Epithelial cell of esophagus (primary cell): ENCODE measurements at regions not wholly inside any gene's neighbourhood (a gene's known extent, or its start where the extent isn't known, plus 50 kb on each side); places are given as distances from the start of the nearest gene placed in this dataset.

Experiments
- DNase-seq: peaks from one replicate; pipeline ENCODE4 v3.0.0; 2010; ENCODE audit warnings: low read depth
- H3K4me3 ChIP-seq: 2 replicates; pipeline ENCODE4 v1.5.1; 2011; ENCODE audit warnings: mild to moderate bottlenecking, low read length, control low read depth
- CTCF ChIP-seq: IDR thresholded peaks from 2 replicates; pipeline ENCODE4 v1.5.1; 2011; ENCODE audit warnings: low read depth, mild to moderate bottlenecking, low read length, control low read depth, inconsistent platforms; ENCODE audit not compliant: insufficient read depth; ENCODE audit errors: missing control alignments

DNA sequence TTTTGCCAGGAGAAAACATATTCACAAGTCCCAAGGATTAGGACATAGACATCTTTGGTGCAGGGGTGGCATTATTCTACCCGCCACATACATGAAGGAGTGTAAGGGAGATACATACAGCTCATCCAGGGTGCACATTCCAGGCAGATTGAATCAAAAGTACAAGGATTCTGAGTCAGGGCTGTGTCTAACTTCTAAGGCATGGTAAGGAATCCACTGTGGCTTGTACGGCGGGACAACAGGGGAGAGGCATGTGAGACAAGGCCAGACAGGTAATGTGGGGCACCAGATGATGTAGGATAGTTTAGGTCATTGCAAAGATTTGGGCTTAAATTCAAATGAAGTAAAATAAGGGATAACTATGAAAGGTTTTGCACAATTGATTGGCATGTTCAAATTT, 780.9 kb downstream of the C6orf118 start:
- H3K4me3 ChIP-seq = no peak overlapping the region
- DNase-seq = peak; percentile 34
- TF ChIP-seq CTCF = no peak

- TF ChIP-seq CTCF = no peak
- H3K4me3 ChIP-seq = no peak overlapping the region
- DNase-seq = no peak
These were observed 786.2 kb downstream of the C6orf118 start for GRCh38 chr6:164523087-164523654.

- H3K4me3 ChIP-seq = no peak overlapping the region
- no peak for DNase-seq
- TF ChIP-seq CTCF = no peak
These were observed 788.5 kb downstream of the C6orf118 start for GRCh38 chr6:164520916-164521315.

DNA sequence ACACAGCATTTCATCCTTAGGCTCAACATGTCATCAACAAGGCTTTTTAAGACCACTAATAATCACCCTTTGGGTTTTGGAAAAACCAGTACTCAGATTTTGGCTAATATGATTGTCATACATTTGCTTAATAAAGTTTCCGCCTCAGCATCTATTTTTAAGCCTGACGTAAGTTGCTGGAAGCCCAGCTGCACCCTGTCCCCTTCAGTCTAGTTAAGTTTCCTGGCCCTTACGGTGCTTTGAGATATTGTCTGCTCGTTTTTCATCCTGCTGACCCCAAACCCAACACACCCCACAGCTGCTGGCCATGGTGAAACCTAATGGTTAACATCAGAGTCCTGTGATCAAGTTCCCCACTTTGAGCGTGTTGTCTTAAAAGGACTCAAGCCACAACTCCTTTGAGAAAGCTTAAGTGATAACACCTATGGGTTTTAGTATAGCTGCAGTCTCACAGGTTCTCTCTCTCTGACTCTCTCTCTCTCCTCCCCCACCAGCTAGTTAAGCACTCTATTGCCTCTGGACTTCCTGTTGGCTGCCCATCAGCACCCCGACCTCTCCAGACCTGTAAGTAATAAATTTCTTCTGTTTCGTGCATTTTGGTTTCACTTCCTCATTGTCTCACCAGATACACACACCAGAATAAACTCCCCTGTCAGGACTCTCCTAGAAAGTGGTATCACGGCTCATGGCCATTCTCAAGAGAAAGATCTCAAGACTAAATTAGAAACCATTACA, 802.0 kb downstream of the C6orf118 start:
- no peak for TF ChIP-seq CTCF
- no peak for DNase-seq
- no peak overlapping the region for H3K4me3 ChIP-seq

DNA sequence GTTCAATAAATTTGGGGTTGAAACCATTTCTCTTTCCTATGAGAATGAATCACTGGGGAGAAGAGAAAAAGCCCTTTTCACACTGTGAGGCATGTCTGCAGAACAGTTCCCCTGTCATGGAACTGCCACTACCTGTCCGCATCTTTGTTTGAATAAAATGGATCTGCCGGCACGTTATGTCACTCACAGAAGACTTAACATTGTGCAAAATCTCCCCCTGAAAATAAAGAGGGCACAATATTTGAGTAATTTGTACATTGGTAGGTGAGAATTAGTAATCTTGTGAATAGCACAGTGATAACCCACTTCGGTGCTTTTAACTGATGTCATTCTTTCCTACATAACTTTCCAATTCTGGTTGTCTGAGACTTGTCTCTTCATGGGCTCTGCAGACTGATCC, 804.0 kb downstream of the C6orf118 start:
- DNase-seq = no peak
- no peak overlapping the region for H3K4me3 ChIP-seq
- TF ChIP-seq CTCF = no peak

DNA sequence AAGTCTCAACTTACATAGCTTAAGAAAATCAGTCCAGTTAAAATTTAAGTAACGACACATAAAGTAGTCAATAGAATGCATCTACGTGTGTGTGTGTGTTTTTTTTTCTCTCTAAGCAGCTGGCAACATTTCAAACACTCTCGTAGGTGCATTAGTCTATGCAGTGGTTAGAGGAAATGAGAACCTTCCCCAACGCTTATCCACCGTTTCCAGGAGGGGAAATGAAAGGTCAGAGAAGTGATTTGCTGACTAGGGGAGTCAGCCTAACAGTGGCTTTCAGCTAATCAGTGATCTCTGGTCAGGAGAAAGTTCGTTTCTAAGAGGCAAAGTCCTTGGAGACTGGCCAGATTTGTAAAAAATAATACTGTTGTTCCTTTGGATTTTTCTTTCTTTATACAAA, 806.6 kb downstream of the C6orf118 start:
- H3K4me3 ChIP-seq = no peak overlapping the region
- no peak for DNase-seq
- no peak for TF ChIP-seq CTCF
